ENCODE measurements at regions not wholly inside any gene's neighbourhood (a gene's known extent, or its start where the extent isn't known, plus 50 kb on each side); places are given as distances from the start of the nearest gene placed in this dataset.

GRCh38 chr2:121865914-121866313 lies 110.5 kb downstream of the TSN start:
- TF ChIP-seq POLR2A (IDR thresholded peaks at IDR 0.05; ENCODE audit: low read length): no peak
- TF ChIP-seq GATA1 (IDR thresholded peaks at IDR 0.05; ENCODE audit: low read depth, low read length): no peak
